WTC11 (cell line): ENCODE measurements at regions not wholly inside any gene's neighbourhood (a gene's known extent, or its start where the extent isn't known, plus 50 kb on each side); places are given as distances from the start of the nearest gene placed in this dataset. TPM values are rescaled to one million over a fixed set of nuclear protein-coding genes. Genes with fewer than 3 reads are reported as not detected.

ENCODE experiments used
- ATAC-seq: fragments of 200-7000 bp; cut with Tn5 transposase; 2 replicates; pipeline ENCODE4 v1.10.0; 2021; ENCODE audit warnings: mild to moderate bottlenecking, moderate library complexity
- CTCF ChIA-PET: fragments of 300-600 bp; sonication (Branson Sonifier 250); formaldehyde crosslinking; loops from one replicate; lab custom pipeline; 2021; ENCODE audit warnings: antibody characterized with exemption; lab: Charles Lee
- POLR2A ChIA-PET: fragments of 350-600 bp; sonication (Branson Sonifier 250); formaldehyde crosslinking; loops from one replicate; lab custom pipeline; 2021; ENCODE audit warnings: antibody characterized with exemption; lab: Charles Lee
- DNase-seq: peaks from one replicate; pipeline ENCODE4 v3.0.0; 2021; ENCODE audit warnings: low spot score
- H3K27ac Mint-ChIP-seq: 2 replicates; pipeline ENCODE4 v1.8.0; 2021; ENCODE audit warnings: mixed read lengths
- H3K27me3 Mint-ChIP-seq: 2 replicates; pipeline ENCODE4 v1.8.0; 2021; ENCODE audit warnings: low read depth, mild to moderate bottlenecking, moderate library complexity, mixed read lengths
- H3K36me3 Mint-ChIP-seq: 2 replicates; pipeline ENCODE4 v1.8.0; 2021; ENCODE audit warnings: mixed read lengths
- H3K4me1 Mint-ChIP-seq: 2 replicates; pipeline ENCODE4 v1.8.0; 2022; ENCODE audit warnings: mixed read lengths
- H3K4me3 Mint-ChIP-seq: 2 replicates; pipeline ENCODE4 v1.8.0; 2021; ENCODE audit warnings: mild to moderate bottlenecking, moderate library complexity, mixed read lengths
- H3K9me3 Mint-ChIP-seq: 2 replicates; pipeline ENCODE4 v1.8.0; 2021; ENCODE audit warnings: mixed read lengths
- ATF1 ChIP-seq: sonication (generic); formaldehyde crosslinking; IDR thresholded peaks from 2 replicates; pipeline ENCODE4 v1.8.1; 2023; ENCODE audit warnings: mild to moderate bottlenecking, moderate library complexity, missing genetic modification reagents
- CREB1 ChIP-seq: sonication (generic); formaldehyde crosslinking; IDR thresholded peaks from 2 replicates; pipeline ENCODE4 v1.8.0; 2023; ENCODE audit warnings: mild to moderate bottlenecking, missing genetic modification reagents
- FOXP1 ChIP-seq: sonication (generic); formaldehyde crosslinking; IDR thresholded peaks from 2 replicates; pipeline ENCODE4 v1.8.0; 2022; ENCODE audit warnings: missing genetic modification reagents, mild to moderate bottlenecking, moderate library complexity, borderline replicate concordance
- IRF2 ChIP-seq: sonication (generic); formaldehyde crosslinking; IDR thresholded peaks from 2 replicates; pipeline ENCODE4 v1.8.0; 2022; ENCODE audit warnings: low read depth, missing genetic modification reagents, borderline replicate concordance
- JUN ChIP-seq: sonication (generic); formaldehyde crosslinking; IDR thresholded peaks from 2 replicates; pipeline ENCODE4 v1.8.0; 2023; ENCODE audit warnings: mild to moderate bottlenecking, missing genetic modification reagents
- MYBL2 ChIP-seq: sonication (generic); formaldehyde crosslinking; IDR thresholded peaks from 2 replicates; pipeline ENCODE4 v1.8.1; 2023; ENCODE audit warnings: mild to moderate bottlenecking, moderate library complexity, missing genetic modification reagents
- OVOL2 ChIP-seq: fragments of 250-450 bp; sonication (Bioruptor Pico); IDR thresholded peaks from 2 replicates; pipeline ENCODE4 v1.9.0; 2021; ENCODE audit warnings: mild to moderate bottlenecking, borderline replicate concordance
- SOX15 ChIP-seq: fragments of 250-450 bp; sonication (Bioruptor Pico); IDR thresholded peaks from 2 replicates; pipeline ENCODE4 v1.9.0; 2021; ENCODE audit warnings: mild to moderate bottlenecking
- SP1 ChIP-seq: sonication (generic); formaldehyde crosslinking; conservative IDR thresholded peaks from 2 replicates; pipeline ENCODE4 v1.8.1; 2022; ENCODE audit warnings: missing genetic modification reagents
- ZBTB21 ChIP-seq: sonication (generic); formaldehyde crosslinking; IDR thresholded peaks from 2 replicates; pipeline ENCODE4 v1.8.1; 2023; ENCODE audit warnings: mild to moderate bottlenecking, missing genetic modification reagents, borderline replicate concordance
- ZNF423 ChIP-seq: fragments of 250-450 bp; sonication (Bioruptor Pico); IDR thresholded peaks from 2 replicates; pipeline ENCODE4 v2.1.2; 2022; ENCODE audit warnings: mild to moderate bottlenecking, moderate library complexity
- microRNA-seq: library from miRNA; unstranded; fragments of <30 nt; microRNA quantifications from one replicate; pipeline ENCODE4 v1.2.0, GENCODE V29; 2022; ENCODE audit warnings: borderline number of aligned reads
- TF ChIP-seq, protein P1 (sequence below): fragments of 250-450 bp; sonication (Bioruptor Pico); IDR thresholded peaks from 2 replicates; pipeline ENCODE4 v2.1.2; 2022; ENCODE audit warnings: mild to moderate bottlenecking, moderate library complexity
- TF ChIP-seq, protein P2 (sequence below): sonication (generic); formaldehyde crosslinking; IDR thresholded peaks from 2 replicates; pipeline ENCODE4 v1.8.1; 2022; ENCODE audit warnings: mild to moderate bottlenecking, missing genetic modification reagents, moderate library complexity, borderline replicate concordance
- TF ChIP-seq, protein P3 (sequence below): sonication (generic); formaldehyde crosslinking; IDR thresholded peaks from 2 replicates; pipeline ENCODE4 v1.8.1; 2023; ENCODE audit warnings: mild to moderate bottlenecking, missing genetic modification reagents, borderline replicate concordance
- TF ChIP-seq, protein P4 (sequence below): sonication (generic); formaldehyde crosslinking; IDR thresholded peaks from 2 replicates; pipeline ENCODE4 v1.8.0; 2022; ENCODE audit warnings: mild to moderate bottlenecking, missing genetic modification reagents

DNA sequence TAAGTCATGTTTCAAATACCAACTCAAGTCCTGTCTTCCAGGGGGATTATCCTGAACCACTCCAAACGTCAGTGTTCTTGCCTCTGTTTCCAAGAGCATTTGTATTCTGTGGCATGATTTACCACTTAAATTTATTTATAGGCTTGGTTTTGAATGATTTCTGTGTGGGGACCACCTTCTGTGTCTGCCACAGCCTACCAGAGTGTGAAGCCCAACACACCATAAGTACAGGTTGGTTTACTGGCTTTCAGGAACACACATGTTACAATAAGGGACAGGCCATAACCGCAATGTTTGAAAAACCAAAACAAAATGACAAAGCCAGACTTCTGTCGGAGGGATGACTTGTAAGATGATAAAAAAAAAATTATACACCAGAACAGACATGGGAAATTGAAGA is 56.5 kb upstream of the MAP3K7 start (continued):
- no peak for TF ChIP-seq SOX15 (CRISPR knock-in tag)
- TF ChIP-seq FOXP1 (CRISPR knock-in tag) = no peak
- TF ChIP-seq OVOL2 (CRISPR knock-in tag) = no peak
- no peak for TF ChIP-seq ZBTB21 (CRISPR knock-in tag)
- no peak for TF ChIP-seq ZNF423
- TF ChIP-seq, protein P1, sequence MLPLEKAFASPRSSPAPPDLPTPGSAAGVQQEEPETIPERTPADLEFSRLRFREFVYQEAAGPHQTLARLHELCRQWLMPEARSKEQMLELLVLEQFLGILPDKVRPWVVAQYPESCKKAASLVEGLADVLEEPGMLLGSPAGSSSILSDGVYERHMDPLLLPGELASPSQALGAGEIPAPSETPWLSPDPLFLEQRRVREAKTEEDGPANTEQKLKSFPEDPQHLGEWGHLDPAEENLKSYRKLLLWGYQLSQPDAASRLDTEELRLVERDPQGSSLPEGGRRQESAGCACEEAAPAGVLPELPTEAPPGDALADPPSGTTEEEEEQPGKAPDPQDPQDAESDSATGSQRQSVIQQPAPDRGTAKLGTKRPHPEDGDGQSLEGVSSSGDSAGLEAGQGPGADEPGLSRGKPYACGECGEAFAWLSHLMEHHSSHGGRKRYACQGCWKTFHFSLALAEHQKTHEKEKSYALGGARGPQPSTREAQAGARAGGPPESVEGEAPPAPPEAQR (CRISPR knock-in tag) = no peak
- TF ChIP-seq SP1 (CRISPR knock-in tag) = no peak
- no peak for TF ChIP-seq MYBL2 (CRISPR knock-in tag)
- TF ChIP-seq ATF1 (CRISPR knock-in tag) = no peak
- no peak for TF ChIP-seq CREB1 (CRISPR knock-in tag)
- TF ChIP-seq IRF2 (CRISPR knock-in tag) = no peak

DNA sequence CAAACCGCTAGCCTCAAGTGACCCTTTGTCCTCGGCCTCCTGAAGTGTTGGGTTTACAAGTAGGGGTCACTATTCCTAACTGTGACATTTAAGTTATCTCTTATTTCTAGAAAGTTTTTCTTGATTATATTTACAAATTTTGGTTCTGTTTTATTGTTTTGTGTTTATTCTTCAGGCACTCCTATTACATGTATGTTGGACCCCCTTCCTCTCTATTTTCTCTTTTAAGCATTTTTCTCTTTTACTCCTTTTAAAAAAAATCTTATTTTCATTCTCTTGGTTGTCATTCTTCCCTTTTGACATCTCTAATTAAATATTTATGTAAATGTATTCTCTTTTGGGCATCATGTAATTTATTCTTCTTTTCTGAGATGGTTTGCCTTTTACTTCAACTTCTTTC is 50.4 kb upstream of the MAP3K7 start:
- Mint-ChIP-seq H3K36me3 (peaks cover 23% of the 10 kb centered on the region), H3K9me3 (peaks cover 36% of the 10 kb centered on the region), H3K27me3 (no peaks in the 10 kb centered on the region; the same call in 1 of the 2 replicates), H3K4me3 (no peak overlapping the region), H3K27ac (no peak overlapping the region), H3K4me1 (peaks cover 6% of the 10 kb centered on the region)
- ChIA-PET CTCF (no interaction called here), POLR2A (no interaction called here)
- no peak for TF ChIP-seq SOX15 (CRISPR knock-in tag)
- TF ChIP-seq, protein P2, sequence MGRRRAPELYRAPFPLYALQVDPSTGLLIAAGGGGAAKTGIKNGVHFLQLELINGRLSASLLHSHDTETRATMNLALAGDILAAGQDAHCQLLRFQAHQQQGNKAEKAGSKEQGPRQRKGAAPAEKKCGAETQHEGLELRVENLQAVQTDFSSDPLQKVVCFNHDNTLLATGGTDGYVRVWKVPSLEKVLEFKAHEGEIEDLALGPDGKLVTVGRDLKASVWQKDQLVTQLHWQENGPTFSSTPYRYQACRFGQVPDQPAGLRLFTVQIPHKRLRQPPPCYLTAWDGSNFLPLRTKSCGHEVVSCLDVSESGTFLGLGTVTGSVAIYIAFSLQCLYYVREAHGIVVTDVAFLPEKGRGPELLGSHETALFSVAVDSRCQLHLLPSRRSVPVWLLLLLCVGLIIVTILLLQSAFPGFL (CRISPR knock-in tag) = no peak
- TF ChIP-seq, protein P3, sequence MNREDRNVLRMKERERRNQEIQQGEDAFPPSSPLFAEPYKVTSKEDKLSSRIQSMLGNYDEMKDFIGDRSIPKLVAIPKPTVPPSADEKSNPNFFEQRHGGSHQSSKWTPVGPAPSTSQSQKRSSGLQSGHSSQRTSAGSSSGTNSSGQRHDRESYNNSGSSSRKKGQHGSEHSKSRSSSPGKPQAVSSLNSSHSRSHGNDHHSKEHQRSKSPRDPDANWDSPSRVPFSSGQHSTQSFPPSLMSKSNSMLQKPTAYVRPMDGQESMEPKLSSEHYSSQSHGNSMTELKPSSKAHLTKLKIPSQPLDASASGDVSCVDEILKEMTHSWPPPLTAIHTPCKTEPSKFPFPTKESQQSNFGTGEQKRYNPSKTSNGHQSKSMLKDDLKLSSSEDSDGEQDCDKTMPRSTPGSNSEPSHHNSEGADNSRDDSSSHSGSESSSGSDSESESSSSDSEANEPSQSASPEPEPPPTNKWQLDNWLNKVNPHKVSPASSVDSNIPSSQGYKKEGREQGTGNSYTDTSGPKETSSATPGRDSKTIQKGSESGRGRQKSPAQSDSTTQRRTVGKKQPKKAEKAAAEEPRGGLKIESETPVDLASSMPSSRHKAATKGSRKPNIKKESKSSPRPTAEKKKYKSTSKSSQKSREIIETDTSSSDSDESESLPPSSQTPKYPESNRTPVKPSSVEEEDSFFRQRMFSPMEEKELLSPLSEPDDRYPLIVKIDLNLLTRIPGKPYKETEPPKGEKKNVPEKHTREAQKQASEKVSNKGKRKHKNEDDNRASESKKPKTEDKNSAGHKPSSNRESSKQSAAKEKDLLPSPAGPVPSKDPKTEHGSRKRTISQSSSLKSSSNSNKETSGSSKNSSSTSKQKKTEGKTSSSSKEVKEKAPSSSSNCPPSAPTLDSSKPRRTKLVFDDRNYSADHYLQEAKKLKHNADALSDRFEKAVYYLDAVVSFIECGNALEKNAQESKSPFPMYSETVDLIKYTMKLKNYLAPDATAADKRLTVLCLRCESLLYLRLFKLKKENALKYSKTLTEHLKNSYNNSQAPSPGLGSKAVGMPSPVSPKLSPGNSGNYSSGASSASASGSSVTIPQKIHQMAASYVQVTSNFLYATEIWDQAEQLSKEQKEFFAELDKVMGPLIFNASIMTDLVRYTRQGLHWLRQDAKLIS (CRISPR knock-in tag) = no peak
- no peak for TF ChIP-seq JUN (CRISPR knock-in tag)
- TF ChIP-seq, protein P4, sequence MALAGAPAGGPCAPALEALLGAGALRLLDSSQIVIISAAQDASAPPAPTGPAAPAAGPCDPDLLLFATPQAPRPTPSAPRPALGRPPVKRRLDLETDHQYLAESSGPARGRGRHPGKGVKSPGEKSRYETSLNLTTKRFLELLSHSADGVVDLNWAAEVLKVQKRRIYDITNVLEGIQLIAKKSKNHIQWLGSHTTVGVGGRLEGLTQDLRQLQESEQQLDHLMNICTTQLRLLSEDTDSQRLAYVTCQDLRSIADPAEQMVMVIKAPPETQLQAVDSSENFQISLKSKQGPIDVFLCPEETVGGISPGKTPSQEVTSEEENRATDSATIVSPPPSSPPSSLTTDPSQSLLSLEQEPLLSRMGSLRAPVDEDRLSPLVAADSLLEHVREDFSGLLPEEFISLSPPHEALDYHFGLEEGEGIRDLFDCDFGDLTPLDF (CRISPR knock-in tag) = no peak
- ATAC-seq (no peak), DNase-seq (no peak)

Small RNA genes in the stretch of these regions (microRNA-seq; reads per million reads assigned to microRNA genes)
- gene MIR4643 = not detected
